Retinal pigment epithelial cell (primary cell): ENCODE measurements at regions not wholly inside any gene's neighbourhood (a gene's known extent, or its start where the extent isn't known, plus 50 kb on each side); places are given as distances from the start of the nearest gene placed in this dataset.

Source experiments
- DNase-seq: peaks from one replicate; pipeline ENCODE4 v3.0.0-alpha.2; 2010; ENCODE audit warnings: low read depth
- H3K4me3 ChIP-seq: 2 replicates; pipeline ENCODE4 v1.5.1; 2011; ENCODE audit warnings: mild to moderate bottlenecking, low read length, control low read depth, moderate library complexity
- TF ChIP-seq, protein P1 (sequence below): conservative IDR thresholded peaks from 2 replicates; pipeline ENCODE4 v1.5.1; 2011; ENCODE audit warnings: low read depth, low read length, control low read depth, inconsistent platforms

- H3K4me3 ChIP-seq = no peak overlapping the region
- TF ChIP-seq, protein P1, sequence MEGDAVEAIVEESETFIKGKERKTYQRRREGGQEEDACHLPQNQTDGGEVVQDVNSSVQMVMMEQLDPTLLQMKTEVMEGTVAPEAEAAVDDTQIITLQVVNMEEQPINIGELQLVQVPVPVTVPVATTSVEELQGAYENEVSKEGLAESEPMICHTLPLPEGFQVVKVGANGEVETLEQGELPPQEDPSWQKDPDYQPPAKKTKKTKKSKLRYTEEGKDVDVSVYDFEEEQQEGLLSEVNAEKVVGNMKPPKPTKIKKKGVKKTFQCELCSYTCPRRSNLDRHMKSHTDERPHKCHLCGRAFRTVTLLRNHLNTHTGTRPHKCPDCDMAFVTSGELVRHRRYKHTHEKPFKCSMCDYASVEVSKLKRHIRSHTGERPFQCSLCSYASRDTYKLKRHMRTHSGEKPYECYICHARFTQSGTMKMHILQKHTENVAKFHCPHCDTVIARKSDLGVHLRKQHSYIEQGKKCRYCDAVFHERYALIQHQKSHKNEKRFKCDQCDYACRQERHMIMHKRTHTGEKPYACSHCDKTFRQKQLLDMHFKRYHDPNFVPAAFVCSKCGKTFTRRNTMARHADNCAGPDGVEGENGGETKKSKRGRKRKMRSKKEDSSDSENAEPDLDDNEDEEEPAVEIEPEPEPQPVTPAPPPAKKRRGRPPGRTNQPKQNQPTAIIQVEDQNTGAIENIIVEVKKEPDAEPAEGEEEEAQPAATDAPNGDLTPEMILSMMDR = no peak
- no peak for DNase-seq
Observed at GRCh38 chr3:55247666-55248065, 239.4 kb downstream of the WNT5A start.

GRCh38 chr3:55246033-55246432 is 241.1 kb downstream of the WNT5A start:
- peak; percentile 36 for DNase-seq
- H3K4me3 ChIP-seq = peak overlapping the region; percentile 22
- TF ChIP-seq, protein P1 = no peak

DNA sequence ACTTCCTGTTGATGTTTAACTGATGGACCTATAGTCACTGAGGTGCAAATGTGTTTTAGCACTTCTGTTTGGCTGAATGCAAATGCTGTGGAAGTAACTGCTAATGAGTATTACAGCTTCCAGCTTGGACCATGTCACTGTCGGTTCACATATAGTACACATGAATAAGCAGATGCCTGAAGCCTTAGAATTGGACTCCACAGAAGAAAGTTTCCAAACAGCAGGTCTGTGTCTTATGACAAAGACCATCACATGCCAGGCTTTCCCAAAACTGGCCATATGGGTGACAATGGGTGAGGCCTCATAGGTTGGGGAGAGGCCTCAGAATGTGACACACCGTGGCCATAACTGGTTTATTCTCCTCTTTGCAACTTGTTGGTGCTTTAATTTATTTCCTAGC is 241.8 kb downstream of the WNT5A start:
- DNase-seq = peak; percentile 51
- peak overlapping the region; percentile 22 for H3K4me3 ChIP-seq
- TF ChIP-seq, protein P1 = no peak

DNA sequence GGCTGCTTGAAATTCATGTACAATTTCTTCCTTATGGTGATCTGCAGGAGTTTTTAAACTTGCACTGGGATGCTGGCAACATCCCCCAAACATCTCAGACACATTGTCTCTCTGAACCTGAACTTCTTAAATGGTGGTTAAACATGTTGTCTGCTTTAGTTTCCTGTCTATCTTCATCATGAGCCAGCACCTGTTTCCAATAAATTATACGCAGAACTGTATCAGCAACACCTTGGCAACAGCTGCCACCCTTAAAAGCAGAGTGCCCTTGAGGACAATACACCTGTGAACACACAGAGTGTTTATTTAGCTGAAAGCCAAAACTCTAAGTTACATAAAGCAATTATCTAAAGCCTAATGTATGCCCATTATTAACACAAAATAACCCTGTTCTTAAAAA is 242.9 kb downstream of the WNT5A start:
- no peak for DNase-seq
- TF ChIP-seq, protein P1 = no peak
- no peak overlapping the region for H3K4me3 ChIP-seq

GRCh38 chr3:55243678-55244077 is 243.4 kb downstream of the WNT5A start:
- TF ChIP-seq, protein P1 = no peak
- H3K4me3 ChIP-seq = no peak overlapping the region
- DNase-seq = no peak

DNA sequence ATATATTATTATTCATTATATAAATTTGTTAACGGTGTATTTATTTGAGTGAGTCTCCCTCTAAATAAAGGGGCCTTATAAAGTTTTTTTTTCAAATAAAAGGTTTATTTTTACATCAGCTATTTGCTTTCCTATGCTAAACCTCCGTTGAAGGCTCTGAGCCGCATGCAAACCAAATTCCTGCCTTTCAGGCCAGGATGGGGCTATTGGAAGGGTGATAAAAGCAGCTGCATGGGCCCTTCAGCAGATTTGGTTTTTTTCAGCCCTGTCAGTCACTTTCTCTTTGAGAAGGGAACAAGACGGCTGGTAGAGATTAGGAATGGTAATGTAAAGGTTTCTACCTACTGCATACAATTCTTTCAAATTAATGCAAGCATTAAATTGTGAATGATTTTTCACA is 244.2 kb downstream of the WNT5A start:
- TF ChIP-seq, protein P1 = no peak
- no peak overlapping the region for H3K4me3 ChIP-seq
- DNase-seq = no peak

DNA sequence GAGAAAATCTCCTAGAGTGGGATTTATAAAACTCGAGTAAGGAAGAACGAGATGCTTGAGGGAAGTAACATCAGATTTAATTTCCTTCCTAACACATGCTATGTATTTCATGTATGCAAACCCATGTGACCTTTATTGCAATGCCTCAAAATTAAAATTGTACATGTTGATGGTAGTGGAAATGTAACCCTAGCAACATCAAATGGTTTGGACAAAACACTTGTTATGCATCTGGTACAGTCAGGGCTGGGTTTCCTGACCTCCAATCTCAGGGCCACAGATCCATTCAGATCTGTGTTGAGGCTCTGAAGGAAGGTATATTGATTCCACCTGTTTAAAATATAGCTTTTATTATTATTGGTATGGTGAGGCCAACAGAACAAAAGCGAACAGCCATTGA is 246.0 kb downstream of the WNT5A start:
- DNase-seq = no peak
- H3K4me3 ChIP-seq = no peak overlapping the region
- TF ChIP-seq, protein P1 = no peak
